ENCODE measurements at regions not wholly inside any gene's neighbourhood (a gene's known extent, or its start where the extent isn't known, plus 50 kb on each side); places are given as distances from the start of the nearest gene placed in this dataset.

DNA sequence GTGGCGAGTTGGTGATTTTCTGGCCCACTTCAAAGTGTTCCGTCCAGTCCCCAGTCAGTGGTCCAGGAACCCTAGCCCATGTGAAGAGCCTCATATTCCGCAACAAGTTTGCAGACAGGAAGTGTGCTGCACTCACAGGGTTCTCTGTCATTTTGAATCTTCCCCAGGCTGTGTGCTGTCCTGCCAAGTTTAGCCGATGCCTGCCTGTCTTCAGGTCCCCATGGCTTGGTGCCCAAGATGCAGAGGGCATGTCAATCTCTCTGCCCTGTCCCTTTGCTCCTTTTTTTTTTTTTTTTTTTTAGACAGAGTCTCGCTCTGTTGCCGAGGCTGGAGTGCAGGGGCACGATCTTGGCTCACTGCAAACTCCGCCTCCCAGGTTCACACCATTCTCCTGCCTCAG is 69.9 kb upstream of the ATXN1 start:
- H3K4me3 ChIP-seq (ENCODE audit: low read depth, low read length) = no peak overlapping the region
- peaks cover 5% of the 10 kb centered on the region for H3K4me1 ChIP-seq (ENCODE audit: control insufficient read depth, insufficient read depth, low read length)
- WGBS (ENCODE audit: insufficient coverage) = 74% methylated on average over 4 of the region's 8 CpGs
- no peaks in the 10 kb centered on the region for H3K27me3 ChIP-seq (ENCODE audit: control insufficient read depth, insufficient read depth, low read length)
- no peak overlapping the region for H3K27ac ChIP-seq (ENCODE audit: low read depth, low read length)
- DNase-seq (ENCODE audit: low read depth in 4 of 6, low spot score in 6 of 6) = no peak
- no peaks in the 10 kb centered on the region for H3K36me3 ChIP-seq (ENCODE audit: control insufficient read depth, insufficient read depth, low read length)
- no peaks in the 10 kb centered on the region for H3K9me3 ChIP-seq (ENCODE audit: control insufficient read depth, insufficient read depth, low read length)

DNA sequence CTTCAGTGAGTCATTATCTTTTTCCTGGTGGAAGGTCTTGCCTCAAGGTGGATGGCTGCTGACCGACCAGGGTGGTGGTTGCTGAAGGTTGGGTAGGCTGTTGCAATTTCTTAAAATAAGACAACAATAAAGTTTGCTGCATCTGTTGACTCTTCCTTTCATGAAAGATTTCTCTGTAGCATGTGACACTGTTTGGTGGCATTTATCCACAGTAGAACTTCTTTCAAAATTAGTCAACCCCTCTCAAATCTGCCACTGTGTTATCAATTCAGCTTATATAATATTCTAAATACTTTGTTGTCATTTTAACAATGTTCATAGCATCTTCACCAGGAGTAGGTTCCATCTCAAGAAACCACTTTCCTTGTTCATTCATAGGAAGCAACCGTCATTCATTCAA is 66.8 kb upstream of the ATXN1 start:
- Histone ChIP-seq H3K4me1 (ENCODE audit: control insufficient read depth, insufficient read depth, low read length) (no peaks in the 10 kb centered on the region), H3K4me3 (ENCODE audit: low read depth, low read length) (no peak overlapping the region), H3K9me3 (ENCODE audit: control insufficient read depth, insufficient read depth, low read length) (no peaks in the 10 kb centered on the region), H3K27ac (ENCODE audit: low read depth, low read length) (no peak overlapping the region), H3K27me3 (ENCODE audit: control insufficient read depth, insufficient read depth, low read length) (no peaks in the 10 kb centered on the region), H3K36me3 (ENCODE audit: control insufficient read depth, insufficient read depth, low read length) (no peaks in the 10 kb centered on the region)
- no peak for DNase-seq (ENCODE audit: low read depth in 4 of 6, low spot score in 6 of 6)
- WGBS (ENCODE audit: insufficient coverage) = no CpG with 5 or more reads among the region's 2 CpGs

DNA sequence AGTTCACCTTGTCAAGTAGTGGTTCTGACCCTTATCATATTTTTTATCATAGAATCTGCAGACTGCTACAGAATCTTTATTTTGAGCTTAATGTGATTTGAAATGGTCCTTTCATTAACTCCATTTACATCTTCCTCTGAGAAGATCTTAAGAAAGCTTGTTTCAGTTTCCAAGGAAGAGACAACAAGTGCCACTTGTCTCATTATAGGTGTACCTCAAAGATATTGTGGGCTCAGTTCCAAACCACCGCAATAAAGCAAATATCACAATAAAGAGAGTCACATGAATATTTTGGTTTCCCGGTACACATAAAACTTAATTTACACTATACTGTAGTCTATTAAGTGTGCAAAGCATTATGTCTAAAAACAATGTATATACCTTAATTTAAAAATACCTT is 66.4 kb upstream of the ATXN1 start:
- Histone ChIP-seq H3K4me3 (ENCODE audit: low read depth, low read length) (no peak overlapping the region), H3K4me1 (ENCODE audit: control insufficient read depth, insufficient read depth, low read length) (no peaks in the 10 kb centered on the region), H3K27me3 (ENCODE audit: control insufficient read depth, insufficient read depth, low read length) (no peaks in the 10 kb centered on the region), H3K36me3 (ENCODE audit: control insufficient read depth, insufficient read depth, low read length) (no peaks in the 10 kb centered on the region), H3K27ac (ENCODE audit: low read depth, low read length) (no peak overlapping the region), H3K9me3 (ENCODE audit: control insufficient read depth, insufficient read depth, low read length) (no peaks in the 10 kb centered on the region)
- DNase-seq (ENCODE audit: low read depth in 4 of 6, low spot score in 6 of 6) = no peak
- no CpG with 5 or more reads among the region's 2 CpGs for WGBS (ENCODE audit: insufficient coverage)

DNA sequence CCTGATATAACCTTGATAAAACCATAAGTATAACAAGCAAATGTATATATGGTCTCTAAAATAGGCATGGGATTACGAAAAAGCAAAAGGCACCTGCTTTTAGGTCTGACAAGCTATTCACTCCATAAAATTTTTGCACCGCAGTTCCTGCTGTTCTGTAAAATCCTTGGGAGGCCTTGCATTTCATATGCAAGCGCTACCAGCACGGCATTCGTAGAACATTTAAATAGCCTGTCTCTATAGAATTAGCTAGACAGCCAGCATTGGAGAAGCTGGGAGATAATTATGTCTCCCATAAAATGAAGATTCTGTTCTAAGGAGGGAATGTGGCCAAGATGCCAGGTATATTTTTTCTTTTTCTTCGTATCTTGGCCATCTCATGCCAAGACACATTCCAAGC is 64.5 kb upstream of the ATXN1 start:
- no peaks in the 10 kb centered on the region for H3K27me3 ChIP-seq (ENCODE audit: control insufficient read depth, insufficient read depth, low read length)
- peak in 1 of 6 donors; percentile 64 for DNase-seq (ENCODE audit: low read depth in 4 of 6, low spot score in 6 of 6)
- 69% methylated on average over 4 of the region's 6 CpGs for WGBS (ENCODE audit: insufficient coverage)
- no peaks in the 10 kb centered on the region for H3K9me3 ChIP-seq (ENCODE audit: control insufficient read depth, insufficient read depth, low read length)
- no peak overlapping the region for H3K4me3 ChIP-seq (ENCODE audit: low read depth, low read length)
- no peaks in the 10 kb centered on the region for H3K36me3 ChIP-seq (ENCODE audit: control insufficient read depth, insufficient read depth, low read length)
- no peaks in the 10 kb centered on the region for H3K4me1 ChIP-seq (ENCODE audit: control insufficient read depth, insufficient read depth, low read length)
- no peak overlapping the region for H3K27ac ChIP-seq (ENCODE audit: low read depth, low read length)

DNA sequence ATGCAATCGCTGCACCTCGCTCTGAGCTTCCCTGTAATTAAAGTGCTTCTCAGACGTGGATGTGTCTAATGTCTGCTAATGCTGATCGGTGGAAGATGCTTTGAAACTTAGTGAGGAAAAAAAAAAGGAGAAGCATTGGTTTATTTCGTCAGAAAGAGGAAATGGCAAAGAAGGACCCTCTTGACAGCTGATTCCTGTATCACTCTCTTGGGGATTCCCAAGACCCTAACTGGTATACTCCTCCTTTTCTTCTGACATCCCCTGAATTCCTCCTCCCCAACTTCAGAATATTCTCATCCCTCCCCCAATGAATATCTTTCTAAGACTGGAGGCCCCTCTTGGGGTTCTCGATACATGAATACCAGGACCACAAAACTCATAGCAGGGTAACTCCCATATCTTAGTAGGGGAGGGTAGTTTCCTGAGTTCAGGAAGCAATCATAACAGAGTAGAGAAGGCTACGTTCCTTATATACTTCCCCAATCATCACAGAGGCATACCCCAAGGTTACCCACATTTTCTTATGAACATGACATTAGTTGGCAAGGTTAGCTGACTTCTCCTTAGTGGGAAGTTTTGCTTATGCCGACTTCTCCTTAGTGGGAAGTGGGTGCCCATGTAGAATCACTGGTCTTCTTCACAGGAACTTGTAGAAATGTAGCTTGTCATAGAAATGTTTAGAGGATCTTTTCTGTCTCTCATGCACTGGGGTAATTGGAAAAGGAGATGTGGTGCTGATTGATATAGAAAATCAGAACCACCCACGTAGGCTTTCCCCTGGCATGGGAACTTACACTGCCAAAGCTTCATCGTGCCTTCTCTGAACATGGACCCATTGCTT is 63.8 kb upstream of the ATXN1 start:
- Histone ChIP-seq H3K36me3 (ENCODE audit: control insufficient read depth, insufficient read depth, low read length) (no peaks in the 10 kb centered on the region), H3K4me1 (ENCODE audit: control insufficient read depth, insufficient read depth, low read length) (no peaks in the 10 kb centered on the region), H3K9me3 (ENCODE audit: control insufficient read depth, insufficient read depth, low read length) (no peaks in the 10 kb centered on the region), H3K4me3 (ENCODE audit: low read depth, low read length) (no peak overlapping the region), H3K27ac (ENCODE audit: low read depth, low read length) (no peak overlapping the region), H3K27me3 (ENCODE audit: control insufficient read depth, insufficient read depth, low read length) (no peaks in the 10 kb centered on the region)
- 77% methylated on average over 5 of the region's 10 CpGs for WGBS (ENCODE audit: insufficient coverage)
- peak in 1 of 6 donors; percentile 27 for DNase-seq (ENCODE audit: low read depth in 4 of 6, low spot score in 6 of 6)

DNA sequence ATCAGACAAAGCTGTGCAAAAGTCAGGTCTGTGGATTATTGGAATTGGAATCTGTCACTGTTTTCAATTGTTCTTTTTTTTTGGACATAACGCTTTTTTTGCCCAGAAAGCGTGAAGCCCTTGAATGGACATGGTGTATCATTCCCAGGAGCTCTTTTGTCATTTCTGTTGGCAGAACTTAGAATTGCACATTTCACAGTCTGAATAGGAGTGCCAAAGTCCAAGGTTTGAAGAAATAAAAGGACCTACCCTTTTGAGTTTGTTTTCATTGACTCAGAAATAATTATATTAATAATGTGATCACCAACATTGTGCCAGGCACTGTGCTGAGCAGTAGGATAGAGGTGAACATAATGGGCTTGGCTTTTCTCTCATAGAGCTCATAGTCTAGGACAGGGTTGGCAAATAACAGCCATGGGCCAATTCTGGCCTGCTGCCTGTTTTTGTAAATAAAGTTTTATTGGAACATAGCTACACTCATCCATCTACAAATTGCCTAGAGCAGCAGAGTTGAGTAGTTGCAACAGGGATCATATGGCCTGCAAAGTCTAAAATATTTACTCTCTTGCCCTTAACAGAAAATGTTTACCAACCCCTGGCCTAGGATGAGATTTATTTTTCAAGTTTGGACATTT is 62.6 kb upstream of the ATXN1 start:
- Histone ChIP-seq H3K36me3 (ENCODE audit: control insufficient read depth, insufficient read depth, low read length) (no peaks in the 10 kb centered on the region), H3K4me3 (ENCODE audit: low read depth, low read length) (no peak overlapping the region), H3K9me3 (ENCODE audit: control insufficient read depth, insufficient read depth, low read length) (no peaks in the 10 kb centered on the region), H3K4me1 (ENCODE audit: control insufficient read depth, insufficient read depth, low read length) (no peaks in the 10 kb centered on the region), H3K27ac (ENCODE audit: low read depth, low read length) (no peak overlapping the region), H3K27me3 (ENCODE audit: control insufficient read depth, insufficient read depth, low read length) (no peaks in the 10 kb centered on the region)
- WGBS (ENCODE audit: insufficient coverage) = 100% methylated on average over 2 of the region's 2 CpGs
- DNase-seq (ENCODE audit: low read depth in 4 of 6, low spot score in 6 of 6) = no peak

DNA sequence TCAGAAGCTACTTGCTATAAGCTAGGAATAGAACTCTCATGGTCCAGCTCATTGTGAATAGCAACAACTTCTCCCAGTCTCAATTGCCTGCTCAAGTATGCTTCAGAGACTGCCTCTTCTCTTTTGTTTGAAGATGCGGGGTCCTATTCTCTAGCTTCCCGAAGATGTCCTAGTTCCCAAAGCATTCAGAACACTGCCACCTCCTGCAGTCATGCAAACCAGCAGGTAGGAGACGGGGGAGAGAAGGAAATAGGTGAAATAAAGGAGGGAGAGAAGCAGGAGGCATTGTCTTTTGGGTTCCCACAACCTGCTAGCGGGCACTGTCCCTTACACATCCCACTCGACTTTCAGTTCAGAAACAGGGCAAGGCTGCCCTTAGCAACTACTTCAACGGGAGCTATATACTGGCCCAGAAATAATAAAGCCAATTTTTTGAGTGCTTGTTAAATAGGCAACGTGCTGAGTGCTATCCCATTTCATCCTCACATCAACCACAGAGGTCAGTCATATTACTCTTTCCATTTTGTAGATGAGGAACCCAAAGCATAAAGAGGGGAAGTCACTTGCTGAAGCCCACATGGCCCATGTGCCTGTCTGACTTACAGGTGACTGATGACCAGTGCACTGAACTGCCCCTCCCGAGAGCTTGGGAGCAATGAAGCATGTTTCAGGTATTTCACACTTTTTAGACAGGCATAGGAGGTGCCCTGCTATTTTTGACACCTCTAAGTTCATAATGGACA is 61.9 kb upstream of the ATXN1 start:
- no peaks in the 10 kb centered on the region for H3K27me3 ChIP-seq (ENCODE audit: control insufficient read depth, insufficient read depth, low read length)
- no peaks in the 10 kb centered on the region for H3K36me3 ChIP-seq (ENCODE audit: control insufficient read depth, insufficient read depth, low read length)
- no peaks in the 10 kb centered on the region for H3K4me1 ChIP-seq (ENCODE audit: control insufficient read depth, insufficient read depth, low read length)
- H3K9me3 ChIP-seq (ENCODE audit: control insufficient read depth, insufficient read depth, low read length) = no peaks in the 10 kb centered on the region
- H3K27ac ChIP-seq (ENCODE audit: low read depth, low read length) = no peak overlapping the region
- WGBS (ENCODE audit: insufficient coverage) = 100% methylated on average over 1 of the region's 8 CpGs
- no peak overlapping the region for H3K4me3 ChIP-seq (ENCODE audit: low read depth, low read length)
- DNase-seq (ENCODE audit: low read depth in 4 of 6, low spot score in 6 of 6) = no peak

DNA sequence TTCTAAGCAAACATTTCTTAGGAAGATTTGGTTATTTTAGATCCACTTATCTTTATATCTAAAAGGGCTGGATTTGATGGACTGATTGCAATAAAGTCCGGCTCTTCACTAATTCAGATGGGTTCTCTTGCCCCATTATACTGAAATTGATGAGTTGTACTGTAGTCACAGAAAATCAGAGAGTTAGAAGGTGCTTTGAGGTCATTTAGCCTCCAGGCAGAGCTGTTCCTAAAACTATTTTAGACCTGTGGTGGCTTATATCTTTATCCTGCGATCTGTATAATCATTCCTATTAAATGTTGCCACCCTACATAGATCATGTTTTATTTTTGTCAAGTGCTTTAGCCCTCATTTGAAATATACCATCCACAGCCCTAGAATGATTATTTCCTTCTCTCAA is 61.3 kb upstream of the ATXN1 start:
- H3K36me3 ChIP-seq (ENCODE audit: control insufficient read depth, insufficient read depth, low read length) = no peaks in the 10 kb centered on the region
- H3K9me3 ChIP-seq (ENCODE audit: control insufficient read depth, insufficient read depth, low read length) = no peaks in the 10 kb centered on the region
- no CpG with 5 or more reads among the region's 2 CpGs for WGBS (ENCODE audit: insufficient coverage)
- H3K27ac ChIP-seq (ENCODE audit: low read depth, low read length) = no peak overlapping the region
- H3K4me1 ChIP-seq (ENCODE audit: control insufficient read depth, insufficient read depth, low read length) = no peaks in the 10 kb centered on the region
- no peak for DNase-seq (ENCODE audit: low read depth in 4 of 6, low spot score in 6 of 6)
- no peaks in the 10 kb centered on the region for H3K27me3 ChIP-seq (ENCODE audit: control insufficient read depth, insufficient read depth, low read length)
- H3K4me3 ChIP-seq (ENCODE audit: low read depth, low read length) = no peak overlapping the region

DNA sequence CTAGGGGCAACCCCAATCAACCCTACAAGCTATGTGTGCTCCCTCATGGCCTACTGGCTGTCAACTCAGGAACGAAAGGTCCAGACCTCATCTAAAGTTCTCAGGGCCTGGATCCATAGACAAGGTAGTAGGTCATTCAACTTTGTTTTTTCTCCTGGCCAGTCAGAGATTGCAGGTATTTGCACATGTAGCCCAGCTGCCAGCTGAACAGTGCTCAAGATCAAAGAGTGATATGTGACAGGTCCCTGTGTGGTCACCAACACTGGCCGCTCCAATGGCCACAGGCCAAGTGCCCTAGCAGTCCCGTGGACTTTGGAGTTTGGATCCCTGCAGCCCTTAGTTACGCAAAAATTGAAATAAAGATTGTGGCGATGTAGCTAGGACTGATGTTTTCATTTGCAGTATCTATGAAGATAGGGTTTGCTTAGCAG is 60.6 kb upstream of the ATXN1 start:
- Histone ChIP-seq H3K9me3 (ENCODE audit: control insufficient read depth, insufficient read depth, low read length) (no peaks in the 10 kb centered on the region), H3K36me3 (ENCODE audit: control insufficient read depth, insufficient read depth, low read length) (no peaks in the 10 kb centered on the region), H3K4me3 (ENCODE audit: low read depth, low read length) (no peak overlapping the region), H3K27me3 (ENCODE audit: control insufficient read depth, insufficient read depth, low read length) (no peaks in the 10 kb centered on the region), H3K4me1 (ENCODE audit: control insufficient read depth, insufficient read depth, low read length) (no peaks in the 10 kb centered on the region), H3K27ac (ENCODE audit: low read depth, low read length) (no peak overlapping the region)
- DNase-seq (ENCODE audit: low read depth in 4 of 6, low spot score in 6 of 6) = no peak
- WGBS (ENCODE audit: insufficient coverage) = 95% methylated on average over 3 of the region's 5 CpGs
